ENCODE measurements at regions not wholly inside any gene's neighbourhood (a gene's known extent, or its start where the extent isn't known, plus 50 kb on each side); places are given as distances from the start of the nearest gene placed in this dataset.

DNA sequence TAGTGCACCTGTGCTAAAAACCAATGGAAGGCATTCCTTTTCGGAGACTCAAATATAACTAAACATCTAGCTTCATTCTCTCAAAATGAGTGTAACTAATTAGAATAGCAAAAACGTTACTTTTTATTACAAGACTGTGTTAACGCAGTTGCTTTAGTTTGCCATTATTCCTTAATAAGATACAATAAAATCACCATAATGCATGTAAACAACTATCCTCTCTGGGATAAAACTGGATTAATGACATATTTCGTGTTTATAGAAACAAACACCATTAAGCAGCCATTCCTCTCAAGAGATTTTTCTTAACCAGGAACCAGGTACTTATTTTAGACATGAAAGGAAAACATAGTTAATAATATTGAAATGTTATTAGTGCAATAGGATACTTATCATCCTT is 512.8 kb upstream of the B3GALT2 start:
- TF ChIP-seq EZH2phosphoT487 (IDR thresholded peaks at IDR 0.05; ENCODE audit: low read depth, severe bottlenecking, unreplicated experiment) (no peak), EZH2 (IDR thresholded peaks at IDR 0.05; ENCODE audit: borderline replicate concordance) (no peak)
- TF ChIP-seq, protein P1, sequence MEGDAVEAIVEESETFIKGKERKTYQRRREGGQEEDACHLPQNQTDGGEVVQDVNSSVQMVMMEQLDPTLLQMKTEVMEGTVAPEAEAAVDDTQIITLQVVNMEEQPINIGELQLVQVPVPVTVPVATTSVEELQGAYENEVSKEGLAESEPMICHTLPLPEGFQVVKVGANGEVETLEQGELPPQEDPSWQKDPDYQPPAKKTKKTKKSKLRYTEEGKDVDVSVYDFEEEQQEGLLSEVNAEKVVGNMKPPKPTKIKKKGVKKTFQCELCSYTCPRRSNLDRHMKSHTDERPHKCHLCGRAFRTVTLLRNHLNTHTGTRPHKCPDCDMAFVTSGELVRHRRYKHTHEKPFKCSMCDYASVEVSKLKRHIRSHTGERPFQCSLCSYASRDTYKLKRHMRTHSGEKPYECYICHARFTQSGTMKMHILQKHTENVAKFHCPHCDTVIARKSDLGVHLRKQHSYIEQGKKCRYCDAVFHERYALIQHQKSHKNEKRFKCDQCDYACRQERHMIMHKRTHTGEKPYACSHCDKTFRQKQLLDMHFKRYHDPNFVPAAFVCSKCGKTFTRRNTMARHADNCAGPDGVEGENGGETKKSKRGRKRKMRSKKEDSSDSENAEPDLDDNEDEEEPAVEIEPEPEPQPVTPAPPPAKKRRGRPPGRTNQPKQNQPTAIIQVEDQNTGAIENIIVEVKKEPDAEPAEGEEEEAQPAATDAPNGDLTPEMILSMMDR (IDR thresholded peaks at IDR 0.05; ENCODE audit: poor library complexity): no peak
- Histone ChIP-seq H3K4me1 (ENCODE audit: insufficient read depth) (no peaks in the 10 kb centered on the region), H3K27me3 (no peaks in the 10 kb centered on the region), H4K20me1 (ENCODE audit: insufficient read depth, poor library complexity, severe bottlenecking) (no peaks in the 10 kb centered on the region), H3K79me2 (no peaks in the 10 kb centered on the region), H3K4me2 (no peak overlapping the region), H3K27ac (no peak overlapping the region), H3K36me3 (replicated peaks; ENCODE audit: insufficient read depth, low read depth) (no peaks in the 10 kb centered on the region), H2AFZ (no peak overlapping the region), H3K9me2 (replicated peaks; ENCODE audit: insufficient read depth) (no peaks in the 10 kb centered on the region), H3K9me3 (ENCODE audit: low read depth) (no peaks in the 10 kb centered on the region), H3K4me3 (no peak overlapping the region)
- DNase-seq (ENCODE audit: low spot score): no peak
- 85% methylated on average over 4 of the region's 4 CpGs for WGBS (ENCODE audit: low lambda C conversion rate, missing lambda C conversion rate)

DNA sequence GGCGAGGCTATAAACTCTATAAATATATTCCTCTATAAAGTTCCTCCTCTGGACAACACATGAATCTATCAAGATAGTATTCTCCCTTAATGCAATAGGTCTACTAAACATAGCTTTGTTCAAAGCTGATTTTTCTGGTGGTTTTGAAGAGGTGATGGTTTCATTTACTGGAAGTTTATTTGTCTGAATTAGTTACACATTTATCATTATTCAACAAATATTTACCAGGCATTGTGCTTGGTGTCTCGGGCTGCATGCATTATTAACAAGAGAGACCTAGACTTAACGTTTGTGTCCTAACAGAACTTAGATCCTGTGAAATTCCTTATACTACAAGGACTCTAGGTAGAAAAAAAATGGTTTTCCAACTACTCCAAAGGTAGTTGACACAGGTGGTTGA is 511.4 kb upstream of the B3GALT2 start:
- TF ChIP-seq EZH2phosphoT487 (IDR thresholded peaks at IDR 0.05; ENCODE audit: low read depth, severe bottlenecking, unreplicated experiment) (no peak), EZH2 (IDR thresholded peaks at IDR 0.05; ENCODE audit: borderline replicate concordance) (no peak)
- TF ChIP-seq, protein P1 (IDR thresholded peaks at IDR 0.05; ENCODE audit: poor library complexity): no peak
- no peaks in the 10 kb centered on the region for H3K9me2 ChIP-seq (replicated peaks; ENCODE audit: insufficient read depth)
- no peak overlapping the region for H3K4me2 ChIP-seq
- no peak for DNase-seq (ENCODE audit: low spot score)
- H3K9me3 ChIP-seq (ENCODE audit: low read depth): no peaks in the 10 kb centered on the region
- H4K20me1 ChIP-seq (ENCODE audit: insufficient read depth, poor library complexity, severe bottlenecking): no peaks in the 10 kb centered on the region
- no peaks in the 10 kb centered on the region for H3K36me3 ChIP-seq (replicated peaks; ENCODE audit: insufficient read depth, low read depth)
- H2AFZ ChIP-seq: no peak overlapping the region
- H3K4me1 ChIP-seq (ENCODE audit: insufficient read depth): no peaks in the 10 kb centered on the region
- H3K27ac ChIP-seq: no peak overlapping the region
- no peaks in the 10 kb centered on the region for H3K27me3 ChIP-seq
- 74% methylated on average over 3 of the region's 3 CpGs for WGBS (ENCODE audit: low lambda C conversion rate, missing lambda C conversion rate)
- no peaks in the 10 kb centered on the region for H3K79me2 ChIP-seq
- no peak overlapping the region for H3K4me3 ChIP-seq

DNA sequence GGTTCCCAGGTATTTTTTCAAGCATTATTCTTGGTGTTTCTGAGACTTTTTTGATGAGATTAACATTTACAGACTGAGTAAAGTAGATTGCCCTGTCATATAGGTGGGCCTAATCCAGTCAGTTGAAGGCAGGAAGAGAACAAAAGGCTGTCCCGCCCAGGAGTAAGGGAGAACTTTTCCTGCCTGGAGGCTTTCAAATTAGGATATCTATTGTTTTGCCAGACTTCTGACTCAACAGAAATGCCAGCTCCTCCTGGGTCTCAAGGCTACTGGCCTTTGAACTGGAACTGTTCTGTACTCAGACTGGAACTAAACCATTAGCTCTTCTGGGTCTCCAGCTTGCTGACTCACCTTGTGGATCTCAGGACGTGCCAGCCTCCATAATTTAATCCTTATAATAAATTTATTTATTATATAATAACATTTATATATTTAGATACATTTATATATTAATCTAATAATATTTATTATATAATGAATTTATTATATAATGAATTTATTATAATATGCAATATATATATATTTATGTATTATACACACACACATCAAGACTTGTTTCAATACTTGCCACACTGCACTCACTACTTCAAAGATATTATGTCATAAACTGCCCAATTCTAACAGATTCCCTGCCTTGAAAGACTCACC is 510.8 kb upstream of the B3GALT2 start:
- Histone ChIP-seq H3K4me3 (no peak overlapping the region), H3K4me1 (ENCODE audit: insufficient read depth) (no peaks in the 10 kb centered on the region), H3K9me2 (replicated peaks; ENCODE audit: insufficient read depth) (no peaks in the 10 kb centered on the region), H2AFZ (no peak overlapping the region), H3K4me2 (no peak overlapping the region), H4K20me1 (ENCODE audit: insufficient read depth, poor library complexity, severe bottlenecking) (no peaks in the 10 kb centered on the region), H3K36me3 (replicated peaks; ENCODE audit: insufficient read depth, low read depth) (no peaks in the 10 kb centered on the region), H3K79me2 (no peaks in the 10 kb centered on the region), H3K27me3 (no peaks in the 10 kb centered on the region), H3K27ac (no peak overlapping the region), H3K9me3 (ENCODE audit: low read depth) (no peaks in the 10 kb centered on the region)
- WGBS (ENCODE audit: low lambda C conversion rate, missing lambda C conversion rate): 88% methylated on average over 2 of the region's 2 CpGs
- no peak for TF ChIP-seq EZH2 (IDR thresholded peaks at IDR 0.05; ENCODE audit: borderline replicate concordance)
- TF ChIP-seq EZH2phosphoT487 (IDR thresholded peaks at IDR 0.05; ENCODE audit: low read depth, severe bottlenecking, unreplicated experiment): no peak
- TF ChIP-seq, protein P1 (IDR thresholded peaks at IDR 0.05; ENCODE audit: poor library complexity): no peak
- DNase-seq (ENCODE audit: low spot score): no peak
